GM21576 (cell line): ENCODE measurements at regions not wholly inside any gene's neighbourhood (a gene's known extent, or its start where the extent isn't known, plus 50 kb on each side); places are given as distances from the start of the nearest gene placed in this dataset.

Experiments used
- ATAC-seq: cut with Tn5 transposase; IDR thresholded peaks from one replicate; pipeline ENCODE4 v1.9.1; 2021; ENCODE audit warnings: mild to moderate bottlenecking, moderate library complexity; ENCODE audit not compliant: unreplicated experiment

GRCh38 chr13:22211876-22212275, 541.0 kb downstream of the FGF9 start:
- ATAC-seq = no peak

- no peak for ATAC-seq
Observed at GRCh38 chr13:22212576-22212975, 541.7 kb downstream of the FGF9 start.

GRCh38 chr13:22214184-22214583, 543.3 kb downstream of the FGF9 start:
- no peak for ATAC-seq

GRCh38 chr13:22218797-22219196, 547.9 kb downstream of the FGF9 start:
- no peak for ATAC-seq

- no peak for ATAC-seq
Observed at GRCh38 chr13:22219709-22220108, 548.8 kb downstream of the FGF9 start.

GRCh38 chr13:22220151-22221135, 549.6 kb downstream of the FGF9 start:
- ATAC-seq = no peak

- ATAC-seq = no peak
Observed at GRCh38 chr13:22223411-22223810, 552.5 kb downstream of the FGF9 start.

GRCh38 chr13:22226086-22226485, 555.2 kb downstream of the FGF9 start:
- no peak for ATAC-seq

GRCh38 chr13:22227895-22228294, 557.0 kb downstream of the FGF9 start:
- peak; percentile 47 for ATAC-seq

- ATAC-seq = no peak
Observed at GRCh38 chr13:22229916-22230315, 559.0 kb downstream of the FGF9 start.

- no peak for ATAC-seq
Observed at GRCh38 chr13:22232186-22232585, 561.3 kb downstream of the FGF9 start.

GRCh38 chr13:22235285-22235949, 564.5 kb downstream of the FGF9 start:
- ATAC-seq = no peak

- ATAC-seq = no peak
Observed at GRCh38 chr13:22235950-22236290, 565.0 kb downstream of the FGF9 start.

GRCh38 chr13:22238269-22238668, 567.4 kb downstream of the FGF9 start:
- no peak for ATAC-seq

- no peak for ATAC-seq
Observed at GRCh38 chr13:22240716-22241115, 569.8 kb downstream of the FGF9 start.

- ATAC-seq = no peak
Observed at GRCh38 chr13:22243469-22244163, 572.7 kb downstream of the FGF9 start.

GRCh38 chr13:22252281-22252830, 581.5 kb downstream of the FGF9 start:
- ATAC-seq = no peak

GRCh38 chr13:22253107-22253506, 582.2 kb downstream of the FGF9 start:
- ATAC-seq = no peak

GRCh38 chr13:22256111-22256639, 585.3 kb downstream of the FGF9 start:
- no peak for ATAC-seq

GRCh38 chr13:22262001-22262885, 591.4 kb downstream of the FGF9 start:
- ATAC-seq = no peak
